ENCODE measurements at regions not wholly inside any gene's neighbourhood (a gene's known extent, or its start where the extent isn't known, plus 50 kb on each side); places are given as distances from the start of the nearest gene placed in this dataset.

DNA sequence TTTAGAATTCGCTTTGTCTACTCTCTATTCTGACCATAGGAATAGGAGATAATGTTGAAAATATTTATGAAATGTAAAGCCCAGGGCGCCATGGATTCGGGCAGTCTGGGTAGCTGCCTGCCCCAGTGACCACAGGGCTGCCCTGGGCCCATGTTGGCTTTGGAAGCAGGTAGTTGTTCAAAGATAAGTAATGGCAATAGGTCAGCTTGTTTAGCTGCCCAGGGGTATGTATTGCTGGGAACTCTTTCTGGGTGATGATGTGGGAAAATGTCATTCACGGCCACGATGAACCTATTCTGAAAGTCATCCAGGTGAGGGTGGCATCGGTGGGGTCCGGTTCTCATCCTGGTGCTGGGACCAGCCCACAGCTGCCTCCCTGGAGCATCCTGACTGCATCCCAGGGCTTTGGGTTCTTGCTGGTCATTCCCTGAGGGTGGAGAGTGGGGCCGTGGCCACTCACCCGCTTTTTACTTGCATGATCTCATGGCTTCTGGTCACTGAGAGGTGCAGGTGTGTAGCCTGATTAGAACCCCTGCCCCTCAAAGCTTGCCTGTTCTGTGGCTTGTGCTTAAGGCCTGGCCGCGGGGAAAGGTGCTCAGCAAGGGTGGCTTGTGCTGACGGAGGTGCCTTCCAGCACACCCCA lies 102.8 kb downstream of the ERMARD start:
- DNase-seq, result no peak

DNA sequence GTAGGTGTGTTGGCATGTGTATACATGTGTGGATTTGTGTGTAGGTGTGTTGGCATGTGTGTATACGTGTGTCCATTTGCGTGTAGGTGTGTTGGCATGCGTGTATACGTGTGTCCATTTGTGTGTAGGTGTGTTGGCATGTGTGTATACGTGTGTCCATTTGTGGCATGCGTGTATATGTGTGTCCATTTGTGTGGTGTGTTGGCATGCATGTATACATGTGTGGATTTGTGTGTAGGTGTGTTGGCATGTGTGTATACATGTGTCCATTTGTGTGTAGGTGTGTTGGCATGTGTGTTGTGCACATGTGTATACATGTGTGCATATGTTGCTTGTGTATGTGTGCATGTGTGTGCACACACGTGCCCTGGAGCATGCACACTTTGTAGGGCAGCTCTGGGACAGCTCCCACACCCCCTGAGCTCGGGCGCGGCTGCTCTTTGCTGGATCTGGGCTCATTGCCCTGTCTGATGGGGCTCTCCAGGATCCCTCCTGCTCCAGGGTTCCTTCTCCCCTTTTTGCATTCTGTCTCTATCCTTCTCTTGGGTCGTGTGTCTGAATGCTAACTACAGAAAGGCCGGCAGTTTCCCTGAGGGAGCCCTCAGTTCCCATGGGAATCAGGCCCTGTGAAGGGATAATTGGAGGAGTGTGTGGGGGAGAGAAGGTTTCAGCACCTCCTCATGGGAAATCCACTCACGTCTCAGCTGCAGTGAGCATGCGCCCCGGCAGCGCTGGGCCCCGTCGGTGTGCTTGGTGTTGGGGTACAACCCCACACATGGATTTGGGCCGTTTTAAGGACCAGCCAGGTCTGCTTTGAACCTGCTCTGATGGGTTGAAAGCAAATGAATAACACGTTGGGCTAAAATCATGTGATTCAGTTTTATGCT lies 102.0 kb downstream of the ERMARD start:
- no peak for DNase-seq

DNA sequence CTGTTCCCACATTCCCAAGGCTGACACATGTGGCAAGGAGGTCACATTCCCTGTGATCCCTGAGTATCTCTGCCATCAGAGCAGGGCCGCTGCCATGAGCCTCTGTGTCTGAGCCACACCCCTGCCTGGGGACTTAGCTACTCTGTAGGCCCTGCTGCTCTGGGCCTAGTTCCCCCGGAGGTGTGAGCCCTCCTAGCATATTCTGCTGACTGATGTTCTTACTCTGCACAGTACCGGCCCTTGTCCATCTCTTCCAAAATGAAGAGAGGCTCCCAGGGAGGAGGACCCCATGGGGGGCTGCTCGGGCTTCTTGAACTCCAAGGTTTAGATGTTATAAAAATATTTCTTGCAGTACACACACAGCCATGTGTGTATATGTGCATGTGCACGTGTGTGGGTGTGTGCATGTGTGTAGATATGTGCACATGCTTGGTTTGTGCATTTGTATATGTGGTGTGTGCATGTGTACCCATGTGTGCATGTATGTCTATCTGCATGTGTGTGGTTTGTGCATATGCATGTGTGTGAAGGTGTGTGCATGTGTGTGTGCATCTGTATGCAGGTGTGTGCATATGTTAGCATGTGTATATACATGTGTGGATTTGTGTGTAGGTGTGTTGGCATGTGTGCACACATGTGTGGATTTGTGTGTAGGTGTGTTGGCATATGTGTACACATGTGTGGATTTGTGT lies 101.2 kb downstream of the ERMARD start:
- no peak for DNase-seq

DNA sequence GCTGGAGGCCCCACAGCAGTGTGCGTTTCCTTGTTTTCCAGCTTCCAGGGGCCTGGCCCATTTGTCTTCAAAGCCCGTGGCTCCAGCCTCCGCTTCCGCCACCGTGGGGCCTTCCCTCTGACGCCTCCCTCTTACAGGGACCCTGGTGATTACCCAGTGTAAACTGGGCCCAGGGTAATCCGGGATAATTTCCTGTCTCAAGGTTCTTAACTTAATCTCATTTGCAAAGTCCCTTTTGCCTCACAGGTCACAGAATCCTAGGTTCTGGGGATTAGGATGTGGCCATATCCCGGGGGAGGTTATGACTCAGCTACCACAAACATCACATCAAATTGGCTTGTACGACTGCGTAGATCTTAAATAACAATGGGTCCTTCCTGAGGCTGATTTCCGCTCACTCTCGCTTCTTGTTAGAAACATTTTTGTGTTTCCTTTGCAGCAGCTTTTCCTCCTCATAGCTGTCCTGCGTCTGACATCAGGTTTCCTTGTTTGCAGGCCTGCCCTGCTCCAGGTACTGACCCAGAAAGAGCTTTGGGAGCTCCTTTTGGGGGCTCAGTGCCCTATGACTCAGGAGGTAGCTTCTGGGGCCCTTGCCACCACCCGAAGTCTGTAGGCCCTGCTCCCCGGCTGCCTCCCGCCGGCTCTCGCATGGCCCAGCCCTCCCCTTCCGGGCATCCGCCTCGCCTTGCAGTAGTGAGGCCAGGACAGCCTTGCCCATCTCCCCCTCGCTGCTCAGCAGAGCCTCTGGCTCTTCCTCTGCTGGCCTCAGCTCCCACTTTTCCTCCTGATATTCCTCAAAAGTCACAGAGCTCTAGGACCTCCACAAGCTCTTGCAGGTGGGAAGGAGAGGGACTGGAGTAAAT lies 100.5 kb downstream of the ERMARD start:
- no peak for DNase-seq

DNA sequence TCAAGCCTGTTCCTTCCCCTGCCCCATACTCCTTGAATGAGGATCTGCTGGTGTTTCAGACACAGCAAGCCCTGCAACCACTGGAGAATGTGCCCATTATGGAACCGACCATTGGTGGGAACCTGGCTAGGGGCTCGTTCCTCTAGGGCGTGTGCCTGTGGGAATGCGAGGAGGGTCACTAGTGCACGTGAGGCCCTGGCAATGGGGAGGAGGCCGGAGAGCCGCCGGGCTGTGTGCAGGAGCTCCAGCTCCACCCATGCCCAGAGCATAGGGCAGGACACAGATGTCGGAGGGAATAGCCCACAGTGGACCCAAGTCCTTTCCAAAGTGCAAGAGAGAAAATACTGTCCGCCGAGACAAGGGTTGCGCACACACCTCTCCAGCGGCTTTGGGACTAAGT lies 99.3 kb downstream of the ERMARD start:
- DNase-seq, result no peak

DNA sequence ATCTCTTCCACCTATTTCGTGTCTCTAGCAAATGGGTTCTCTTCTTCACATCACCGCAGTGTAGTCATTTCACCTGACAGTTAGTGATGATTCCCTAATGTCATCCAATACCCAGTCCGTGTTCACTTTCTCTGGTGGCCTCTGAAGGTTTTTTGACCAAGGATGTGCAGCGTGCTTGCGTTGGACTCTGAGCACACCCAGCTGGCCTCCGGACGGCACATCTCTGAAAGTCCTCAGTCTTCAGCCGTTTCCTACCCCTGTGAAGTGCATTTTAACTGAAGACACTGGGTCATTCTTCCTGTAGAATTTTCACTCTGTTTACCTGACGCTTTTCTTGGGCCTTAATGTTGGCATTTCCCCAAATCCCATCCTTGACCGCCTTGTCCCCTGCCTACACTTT lies 98.7 kb downstream of the ERMARD start:
- no peak for DNase-seq

DNA sequence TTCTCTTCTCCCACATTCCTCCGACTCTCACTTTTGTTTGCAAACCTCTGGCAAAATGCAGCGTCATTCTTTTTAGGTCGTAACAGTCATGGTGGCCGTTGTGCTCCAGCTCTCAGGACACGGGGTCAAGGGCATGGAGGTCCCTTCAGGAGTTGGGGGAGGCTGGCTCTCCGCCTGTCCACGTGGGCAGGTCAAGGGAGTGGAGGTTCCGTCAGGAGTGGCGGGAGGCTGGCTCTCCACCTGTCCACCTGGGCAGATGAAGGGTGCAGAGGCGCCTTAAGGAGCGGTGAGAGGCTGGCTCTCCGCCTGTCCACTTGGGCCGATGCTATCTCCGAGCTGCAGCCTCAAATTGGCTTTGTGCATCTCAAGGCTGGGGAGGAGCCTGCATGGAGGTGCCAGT lies 98.0 kb downstream of the ERMARD start:
- DNase-seq, result no peak

DNA sequence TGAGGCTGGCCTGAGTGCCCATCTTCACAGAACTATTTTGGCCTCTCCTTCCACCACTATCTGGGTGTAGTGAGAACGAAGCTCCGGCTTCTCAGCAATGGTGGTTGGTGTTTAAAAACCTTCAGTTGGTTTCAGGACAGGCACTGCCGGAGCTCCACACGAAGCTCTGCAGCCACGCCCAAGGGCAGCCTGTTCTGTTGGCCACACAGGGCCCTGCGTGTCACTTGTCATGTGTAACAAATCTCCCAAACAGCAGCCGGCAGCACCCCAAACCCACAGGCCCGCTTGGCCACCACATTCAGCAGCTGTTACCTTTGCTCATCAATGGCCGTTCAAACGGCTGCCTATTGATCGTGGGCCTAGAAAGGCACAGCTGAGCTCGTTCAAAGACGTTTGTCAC lies 97.5 kb downstream of the ERMARD start:
- DNase-seq, result no peak

DNA sequence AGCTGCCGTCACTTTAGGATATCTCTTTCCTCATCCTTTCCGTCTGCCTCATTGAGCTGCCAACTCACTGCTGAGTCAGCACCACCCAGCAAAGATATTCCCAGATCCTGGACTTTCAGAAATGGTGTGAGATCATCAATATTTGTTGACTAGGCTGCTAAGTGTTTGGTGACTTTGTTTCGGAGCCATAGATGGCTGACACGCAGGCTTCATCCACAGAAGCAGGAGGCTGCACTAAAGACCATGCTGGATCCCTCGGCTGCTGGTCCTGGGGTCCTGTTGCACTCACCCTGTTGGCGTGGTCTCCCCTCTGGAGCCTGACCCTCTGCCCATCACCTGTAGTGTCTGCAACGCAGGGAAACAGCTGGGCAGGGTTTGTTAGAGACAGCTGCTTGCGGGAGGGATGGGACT lies 96.5 kb downstream of the ERMARD start:
- DNase-seq, result no peak

DNA sequence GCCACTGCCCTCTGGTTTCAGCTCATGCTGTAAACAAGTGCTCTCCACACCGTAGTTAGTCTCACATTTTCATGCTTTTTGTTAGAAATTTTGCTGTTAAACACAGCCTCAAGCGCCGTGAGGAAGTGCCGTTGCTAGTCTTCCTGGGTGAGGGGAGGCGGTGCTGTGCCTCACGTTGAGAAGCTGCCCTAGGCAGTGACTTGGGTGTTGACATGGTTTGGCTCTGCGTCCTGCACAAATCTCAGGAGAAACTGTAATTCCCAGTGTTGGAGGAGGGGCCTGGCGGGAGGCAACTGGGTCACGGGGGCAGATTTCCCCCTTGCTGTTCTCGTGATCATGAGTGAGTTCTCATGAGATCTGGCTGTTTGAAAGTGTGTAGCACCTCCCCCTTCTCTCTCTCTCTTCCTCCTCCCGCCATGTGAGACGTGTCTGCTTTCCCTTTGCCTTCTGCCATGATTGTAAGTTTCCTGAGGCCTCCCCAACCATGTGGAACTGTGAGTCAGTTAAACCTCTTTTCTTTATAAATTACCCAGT lies 95.8 kb downstream of the ERMARD start:
- no peak for DNase-seq

DNA sequence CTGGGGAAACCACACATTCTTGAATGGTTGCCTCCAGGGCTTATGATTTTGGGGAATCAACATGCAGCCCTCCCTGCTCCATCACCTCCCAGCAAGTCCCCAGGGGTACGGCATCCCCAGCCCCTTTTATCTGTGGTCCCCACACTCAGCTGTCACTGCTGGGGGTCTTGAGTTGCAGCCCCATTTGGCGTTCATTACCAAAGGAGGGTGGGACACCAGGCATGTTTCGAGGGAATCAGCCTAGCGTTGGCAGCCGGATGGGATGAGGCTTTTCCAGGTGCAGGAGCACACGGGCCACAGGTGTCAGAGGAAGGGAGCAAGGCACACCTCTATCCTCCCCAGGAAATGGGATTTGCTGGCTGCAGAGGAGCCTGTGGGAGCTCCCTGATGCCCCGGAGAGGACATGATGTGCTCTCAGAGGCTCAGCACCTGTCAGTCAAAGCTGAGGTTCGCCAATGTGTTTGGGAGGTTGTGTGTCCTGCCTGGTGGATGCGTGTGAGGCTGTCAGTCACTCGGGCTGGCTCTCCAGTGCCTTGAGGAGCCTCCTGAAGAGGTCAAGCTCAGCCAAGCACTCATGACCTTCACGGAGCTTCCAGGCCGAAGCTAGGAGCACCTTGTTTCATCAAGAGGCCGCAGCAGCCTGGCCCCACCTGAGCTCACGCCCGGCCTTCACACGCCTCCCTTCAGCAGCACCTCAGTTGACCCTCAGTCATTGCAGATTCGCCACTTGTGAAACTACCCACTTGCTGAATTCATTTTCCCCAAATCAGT lies 95.0 kb downstream of the ERMARD start:
- DNase-seq, result no peak

DNA sequence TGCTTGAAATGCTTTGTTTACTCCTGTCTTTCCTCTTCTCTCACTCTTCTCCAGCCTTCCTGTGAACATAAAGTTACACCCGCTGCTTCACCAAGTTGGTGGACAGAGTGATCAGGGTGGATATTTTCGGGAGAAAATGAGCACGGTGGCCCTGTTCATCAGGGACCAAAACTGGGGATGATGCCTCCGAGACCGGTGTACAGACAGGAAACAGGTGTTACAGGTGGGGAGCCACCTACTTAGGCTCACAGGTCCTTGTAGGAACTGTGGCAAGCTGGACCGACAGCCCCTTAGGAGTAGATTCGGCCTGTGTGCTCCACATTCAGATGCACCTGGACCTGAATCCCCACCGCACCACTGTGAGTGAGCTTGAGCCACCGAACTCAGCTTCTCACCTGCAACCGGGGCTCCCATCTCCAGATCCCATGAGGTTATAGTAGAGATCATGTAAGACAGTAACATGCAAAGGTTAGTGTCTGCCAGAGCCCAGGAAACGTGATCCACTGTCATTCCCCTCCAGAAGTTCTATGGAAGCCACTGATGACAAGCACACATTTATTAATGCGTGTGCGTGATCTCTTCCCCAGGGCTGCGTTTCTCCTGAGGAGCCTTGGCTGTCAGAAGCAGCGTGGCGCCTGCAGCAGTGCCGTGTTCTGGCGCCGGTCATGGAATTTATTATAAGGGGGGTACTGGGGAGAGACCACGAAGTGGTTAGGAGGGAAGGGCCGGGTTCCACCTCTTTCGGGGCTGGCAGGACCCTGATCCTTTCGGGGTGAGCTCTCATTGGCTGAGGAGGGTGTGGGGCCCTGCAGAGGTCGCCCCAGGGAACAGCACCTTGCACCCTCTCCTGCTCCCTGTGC lies 94.2 kb downstream of the ERMARD start:
- DNase-seq, result no peak

DNA sequence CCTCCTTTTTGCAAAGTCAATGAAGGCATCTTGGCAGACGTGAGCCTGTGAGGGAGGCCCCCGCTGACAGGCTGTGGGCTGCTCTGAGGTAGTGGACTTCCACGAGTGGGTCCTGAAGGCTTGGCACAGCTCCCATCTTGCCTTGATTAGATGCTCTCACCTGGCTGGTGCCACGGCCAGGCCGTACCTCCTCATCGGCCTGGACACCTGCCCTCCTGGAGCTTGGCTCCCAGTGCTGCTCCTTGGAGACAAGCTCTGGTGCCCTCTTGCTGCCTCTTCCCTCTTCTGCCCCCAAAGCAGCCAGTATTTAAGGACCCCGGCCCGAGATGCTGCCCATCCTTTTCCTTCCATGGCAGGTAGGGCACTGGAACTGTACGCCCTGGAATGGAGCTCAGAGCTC lies 93.5 kb downstream of the ERMARD start:
- DNase-seq, result no peak

DNA sequence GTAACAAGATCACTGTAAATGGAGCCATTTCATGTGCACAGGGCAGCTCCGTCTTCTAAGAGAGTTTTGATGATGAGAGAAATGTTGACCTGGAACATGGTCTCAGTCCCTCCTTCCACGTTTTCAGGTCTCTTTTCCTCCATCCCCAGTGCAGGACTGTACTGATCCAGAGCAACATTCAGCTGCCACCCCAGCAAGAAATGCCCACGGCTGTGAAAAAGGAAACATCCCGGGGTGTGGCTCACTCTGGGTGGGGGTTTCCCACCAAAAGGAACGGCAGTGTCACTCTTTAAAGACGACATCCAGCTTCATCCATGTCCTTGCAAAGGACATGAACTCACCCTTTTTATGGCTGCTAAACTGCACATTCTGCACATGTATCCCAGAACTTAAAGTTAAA lies 92.6 kb downstream of the ERMARD start:
- DNase-seq, result no peak

DNA sequence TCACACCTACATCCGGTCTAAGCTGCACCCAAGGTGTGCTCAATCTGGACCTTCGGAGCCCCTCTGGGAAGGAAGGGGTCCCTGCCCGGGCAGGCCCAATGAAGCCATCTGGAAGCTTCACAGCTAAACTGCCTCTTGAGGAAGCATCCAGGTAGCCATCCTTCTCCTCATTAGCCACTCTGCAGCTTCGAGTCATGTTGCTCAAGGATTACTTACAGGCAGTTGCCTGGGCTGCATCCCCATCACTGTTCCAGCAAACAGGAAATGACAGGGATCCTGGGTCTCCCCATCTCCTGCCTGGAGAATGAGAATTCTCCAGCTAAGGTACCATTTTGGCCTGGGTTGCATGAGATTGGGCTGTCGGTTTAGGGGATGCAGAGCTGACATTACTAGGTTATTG lies 91.7 kb downstream of the ERMARD start:
- no peak for DNase-seq

DNA sequence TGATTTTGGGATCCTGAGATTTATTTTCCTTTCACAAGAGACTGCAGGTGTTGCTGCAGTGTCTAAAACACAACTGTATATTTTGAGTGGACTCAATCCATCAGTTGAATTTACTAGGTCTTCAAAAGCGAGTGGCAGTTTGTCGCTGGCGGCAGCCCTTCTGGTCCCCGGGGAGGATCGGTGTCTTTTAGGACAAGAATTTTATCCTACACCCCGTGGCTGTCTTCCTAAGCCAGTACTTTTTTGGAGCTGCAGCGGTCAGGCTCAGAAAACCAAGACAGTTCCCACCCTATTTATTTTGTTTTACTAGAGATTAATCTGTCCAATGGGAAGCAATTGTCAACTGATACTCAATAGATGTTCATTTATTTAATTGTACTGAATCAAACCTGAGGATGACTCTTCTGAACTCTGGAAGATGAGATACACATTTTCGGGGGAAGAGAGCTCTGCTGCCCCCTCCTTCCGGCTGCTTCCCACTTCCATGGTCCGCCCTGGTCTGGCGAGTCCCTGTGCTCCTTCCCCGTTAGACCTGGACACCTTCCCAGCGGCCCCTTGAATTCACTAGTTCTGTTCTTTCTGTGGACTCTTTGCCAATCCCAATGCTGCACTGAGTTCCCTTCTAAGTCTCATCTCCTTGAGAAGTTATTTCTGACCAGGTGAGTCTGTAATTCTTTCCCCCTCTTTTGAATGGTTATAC lies 90.6 kb downstream of the ERMARD start:
- DNase-seq, result no peak

DNA sequence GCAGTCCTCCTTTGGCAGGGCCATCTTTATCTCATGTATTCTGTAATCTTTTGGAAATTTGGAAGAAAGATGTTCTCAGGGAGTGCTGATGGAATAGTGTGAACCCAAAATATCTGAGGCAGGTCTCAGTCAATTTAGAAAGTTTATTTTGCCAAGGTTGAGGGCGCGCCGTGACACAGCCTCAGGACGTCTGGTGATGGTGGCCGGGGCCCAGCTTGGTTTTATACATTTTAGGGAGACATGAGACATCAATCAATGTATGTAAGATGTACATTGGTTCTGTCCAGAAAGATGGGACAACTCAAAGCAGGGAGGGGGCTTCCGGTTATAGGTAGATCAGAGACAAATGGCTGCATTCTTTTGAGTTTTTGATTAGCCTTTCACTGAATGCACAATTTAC lies 89.8 kb downstream of the ERMARD start:
- no peak for DNase-seq

DNA sequence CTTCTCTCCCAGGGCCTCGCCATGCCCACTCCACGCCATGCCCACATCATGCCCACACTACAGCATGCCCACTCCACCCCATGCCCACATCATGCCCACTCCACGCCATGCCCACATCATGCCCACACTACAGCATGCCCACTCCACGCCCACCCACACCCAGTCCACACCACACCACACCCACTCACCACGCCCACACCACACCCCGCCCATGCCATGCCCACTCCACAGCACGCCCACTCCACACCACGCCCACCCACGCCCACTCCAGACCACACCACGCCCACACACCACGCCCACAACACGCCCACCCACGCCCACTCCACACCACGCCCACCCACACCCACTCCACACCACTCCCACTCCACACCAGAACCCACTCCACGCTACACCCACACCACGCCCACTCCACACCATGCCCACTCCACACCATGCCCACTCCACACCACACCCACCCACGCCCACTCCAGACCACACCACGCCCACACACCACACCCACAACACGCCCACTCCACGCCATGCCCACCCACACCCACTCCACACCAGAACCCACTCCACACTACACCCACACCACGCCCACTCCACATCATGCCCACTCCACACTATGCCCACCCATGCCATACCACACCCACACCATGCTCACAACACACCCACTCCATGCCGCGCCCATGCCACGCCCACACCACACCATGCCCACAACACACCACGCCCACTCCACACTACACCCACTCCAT lies 88.6 kb downstream of the ERMARD start:
- no peak for DNase-seq

DNA sequence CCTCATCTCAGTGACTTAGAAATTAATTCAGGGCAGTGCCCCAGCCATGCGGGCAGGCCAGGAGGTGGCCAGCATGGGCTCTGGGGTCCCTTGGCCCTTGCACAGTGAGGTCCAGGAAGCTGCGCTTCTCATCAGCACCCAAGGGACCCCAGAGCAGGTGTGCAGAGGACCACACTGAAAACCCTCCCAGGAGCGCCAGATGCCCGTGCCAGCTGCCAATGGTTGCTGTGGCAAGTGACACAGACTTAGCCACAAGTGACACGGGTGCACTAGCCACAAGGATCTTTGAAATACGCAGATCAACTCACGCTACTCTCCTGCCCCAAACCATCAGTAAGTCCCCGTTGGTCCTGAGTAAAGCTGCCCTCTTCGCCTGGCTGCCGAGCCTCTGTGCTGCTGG lies 88.1 kb downstream of the ERMARD start:
- DNase-seq, result no peak

Data from COR-L47 (cell line).